NOMO-1 treated with dmso at 0.1 percent for 144 hours (cell line): ENCODE measurements at regions not wholly inside any gene's neighbourhood (a gene's known extent, or its start where the extent isn't known, plus 50 kb on each side); places are given as distances from the start of the nearest gene placed in this dataset.
"Not testable (repeated sequence)": the region's sequence is repeated elsewhere in the genome, so short reads cannot be mapped to it uniquely, and the experiment has no call there.

ENCODE experiments used
- DNase-seq: peaks from one replicate; lab custom pipeline; 2025; ENCODE audit not compliant: unreplicated experiment; lab: John Stamatoyannopoulos, UW

DNA sequence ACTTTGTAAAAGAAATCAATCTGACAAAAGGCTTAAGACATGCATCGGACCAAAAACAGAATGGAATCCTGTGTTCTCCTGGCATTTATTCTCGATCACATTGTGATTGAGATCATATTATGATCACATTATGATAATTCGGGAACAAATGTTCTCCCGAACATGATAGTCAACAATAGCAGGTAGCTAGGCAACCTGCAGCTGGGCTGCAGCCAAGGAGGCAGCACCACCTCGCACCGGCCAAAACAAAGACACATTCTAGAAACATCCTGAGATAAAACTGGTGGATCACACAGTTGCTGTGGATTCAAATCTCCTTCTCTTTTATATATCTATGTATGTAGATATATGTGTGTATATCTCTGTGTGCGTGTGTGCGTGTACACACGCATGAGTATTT lies 480.6 kb upstream of the CYLC2 start:
- DNase-seq = no peak

DNA sequence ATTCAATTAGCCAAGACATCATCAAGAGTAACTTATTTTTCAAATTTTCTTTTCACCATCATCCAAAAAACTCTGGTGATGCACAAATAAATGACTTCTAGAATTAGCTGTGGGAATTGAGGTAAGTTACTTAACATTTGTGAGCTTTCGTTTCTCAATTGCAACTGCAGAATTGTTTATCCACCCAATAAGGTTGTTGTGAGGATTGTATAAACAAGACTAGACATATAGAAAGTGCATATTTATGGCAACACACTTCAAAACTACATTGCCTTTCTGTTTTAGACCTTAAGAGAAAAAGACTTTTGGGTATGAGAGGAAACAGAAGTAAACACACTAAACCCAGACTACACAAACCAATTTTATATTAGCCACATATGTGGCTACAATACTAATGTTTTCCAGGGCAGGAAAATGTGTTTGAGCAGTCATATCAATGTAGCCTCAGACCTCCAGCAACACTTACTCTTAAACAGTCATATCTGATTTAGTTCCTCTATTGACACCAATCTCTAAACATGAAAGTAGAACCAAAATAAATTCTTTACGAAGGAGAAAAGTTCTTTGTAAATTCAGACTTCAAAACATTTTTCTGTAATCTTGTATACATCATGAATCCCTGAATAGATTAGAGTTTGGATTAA lies 488.0 kb upstream of the CYLC2 start:
- no peak for DNase-seq

DNA sequence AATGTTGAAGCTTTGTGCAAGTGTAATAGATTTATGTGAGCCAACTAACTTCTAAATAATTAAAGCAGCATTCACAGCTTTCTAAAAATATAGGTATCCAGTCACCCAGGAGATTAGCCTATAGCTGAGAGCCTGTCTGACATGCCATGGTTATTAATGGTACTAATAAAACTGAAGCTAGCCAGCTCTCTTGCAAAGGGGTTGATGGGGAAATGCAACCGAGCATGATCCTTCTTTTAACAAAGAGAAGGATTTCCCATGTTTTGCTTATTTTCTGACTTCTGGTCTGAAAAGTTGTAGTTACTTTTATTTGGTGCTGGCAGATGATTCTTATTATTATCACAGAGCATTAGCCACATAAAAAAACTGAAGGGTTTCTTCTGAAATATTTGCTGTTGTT lies 488.7 kb upstream of the CYLC2 start:
- no peak for DNase-seq

DNA sequence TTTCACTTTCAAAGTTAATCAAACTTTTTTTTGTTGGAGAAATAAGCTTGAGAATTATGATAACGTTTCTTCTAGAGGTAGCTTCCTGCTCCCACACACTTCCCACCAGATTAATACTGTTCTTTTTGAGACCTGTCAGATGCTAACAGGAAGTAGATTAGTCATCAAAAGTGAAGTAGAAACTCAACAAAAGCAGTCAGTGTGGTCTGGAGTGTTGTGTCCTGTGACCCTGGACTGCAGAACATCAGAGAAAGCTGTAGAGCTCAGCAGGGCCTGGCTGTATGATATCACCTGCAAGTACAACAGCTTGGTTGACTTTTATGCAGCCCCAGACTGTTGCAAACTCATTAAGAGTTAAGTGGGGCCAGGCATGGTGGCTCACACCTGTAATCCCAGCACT lies 495.7 kb upstream of the CYLC2 start:
- DNase-seq = no peak

DNA sequence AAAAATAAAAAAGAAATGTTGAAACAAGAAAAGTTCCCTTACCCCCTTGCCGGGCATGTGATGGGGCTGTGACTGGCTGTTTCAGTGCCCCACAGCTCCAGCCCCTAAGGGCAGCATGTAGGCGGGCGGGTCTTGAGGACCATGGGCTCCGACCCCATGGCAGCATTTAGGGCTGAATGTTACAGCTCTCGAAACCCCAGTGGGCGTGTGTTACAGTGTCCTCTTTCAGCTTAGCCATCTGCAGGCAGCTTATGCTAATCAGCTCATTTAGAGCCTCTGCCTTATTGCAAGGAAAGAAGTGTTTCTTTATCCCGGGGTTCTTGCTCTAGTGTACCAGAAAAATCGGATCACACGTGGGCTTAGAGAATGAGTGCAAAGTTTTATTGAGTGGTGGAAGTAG lies 497.4 kb upstream of the CYLC2 start:
- DNase-seq = no peak

DNA sequence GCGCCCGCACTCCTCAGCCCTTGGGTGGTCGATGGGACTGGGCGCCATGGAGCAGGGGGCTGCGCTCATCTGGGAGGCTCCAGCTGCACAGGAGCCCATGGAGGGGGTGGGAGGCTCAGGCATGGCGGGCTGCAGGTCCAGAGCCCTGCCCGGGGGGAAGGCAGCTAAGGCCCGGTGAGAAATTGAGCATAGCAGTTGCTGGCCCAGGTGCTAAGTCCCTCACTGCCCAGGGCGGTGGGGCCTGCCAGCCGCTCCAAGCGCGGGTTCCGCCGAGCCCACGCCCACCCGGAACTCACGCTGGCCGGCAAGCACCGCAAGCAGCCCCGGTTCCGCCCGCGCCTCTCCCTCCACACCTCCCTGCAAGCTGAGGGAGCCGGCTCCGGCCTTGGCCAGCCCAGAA lies 508.2 kb upstream of the CYLC2 start:
- DNase-seq = not testable (repeated sequence)

DNA sequence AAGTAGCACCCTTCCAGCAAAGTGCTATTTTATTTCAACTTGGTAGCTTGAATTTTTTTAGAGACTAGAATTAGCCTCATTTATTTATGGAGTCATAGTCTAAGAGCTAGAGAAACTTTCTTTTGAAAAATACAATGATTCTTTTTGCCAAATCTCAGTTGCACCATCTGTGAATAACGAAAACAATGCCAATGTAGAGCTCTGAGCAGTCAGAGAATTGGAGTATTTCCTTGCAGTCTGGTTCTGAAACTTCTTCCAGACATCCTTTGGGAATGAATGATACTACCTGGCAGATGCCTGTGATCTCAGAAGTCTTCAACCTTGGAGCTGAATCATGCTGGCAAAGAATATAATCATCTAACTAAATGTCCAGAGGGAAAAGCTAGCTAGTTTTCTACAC lies 511.5 kb upstream of the CYLC2 start:
- DNase-seq = no peak

DNA sequence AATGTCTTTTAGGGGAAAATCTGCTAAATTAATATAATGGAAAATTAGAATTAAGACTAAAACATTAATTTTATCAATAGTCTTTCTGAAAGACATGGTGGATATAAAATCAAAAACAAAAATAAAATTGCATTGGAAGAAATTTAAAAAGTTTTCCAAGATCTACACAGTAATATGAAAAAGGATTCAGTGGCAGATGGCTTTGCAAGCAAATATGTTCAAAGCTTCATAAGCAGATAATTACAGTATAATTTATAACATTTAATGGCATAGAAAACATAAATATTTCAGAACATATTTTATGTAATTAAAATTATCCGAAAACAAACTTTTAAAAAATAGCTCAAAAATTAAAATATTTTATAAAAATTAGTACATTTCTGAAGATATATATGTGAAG lies 512.4 kb upstream of the CYLC2 start:
- no peak for DNase-seq

DNA sequence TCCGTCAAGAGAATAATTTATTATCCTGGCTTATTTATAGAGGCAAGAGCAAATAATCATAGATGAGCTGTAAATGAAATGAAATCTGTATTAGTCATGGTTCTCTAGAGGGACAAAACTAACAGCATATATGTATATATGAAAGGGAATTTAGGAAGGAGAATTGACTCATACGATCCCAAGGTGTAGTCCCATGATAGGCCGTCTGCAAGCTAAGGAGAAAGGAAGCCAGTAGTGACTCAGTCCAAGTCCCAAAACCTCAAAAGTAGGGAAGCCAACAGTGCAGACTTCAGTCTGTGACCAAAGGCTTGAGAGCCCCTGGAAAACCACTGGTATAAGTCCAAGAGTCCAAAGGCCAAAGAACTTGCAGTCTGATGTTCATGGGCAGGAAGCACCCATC lies 515.9 kb upstream of the CYLC2 start:
- no peak for DNase-seq

DNA sequence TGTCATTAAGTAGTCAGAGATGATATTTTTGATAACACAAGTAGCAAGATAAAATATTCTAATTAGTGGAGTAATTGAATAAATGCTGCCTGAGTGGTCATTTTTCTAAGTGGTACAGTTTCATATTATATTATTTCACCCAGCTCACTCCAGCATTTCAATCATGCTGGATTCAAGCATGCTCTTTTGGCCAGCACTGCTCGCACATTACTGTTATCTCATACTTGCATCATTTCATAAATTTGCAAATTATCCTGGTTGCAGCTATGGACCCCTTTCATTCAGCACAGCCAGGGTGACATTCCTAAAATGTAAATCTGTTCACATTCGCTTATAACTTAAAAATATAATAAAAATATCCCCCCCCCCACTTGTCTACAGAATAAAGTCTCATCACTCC lies 520.8 kb upstream of the CYLC2 start:
- DNase-seq = no peak

DNA sequence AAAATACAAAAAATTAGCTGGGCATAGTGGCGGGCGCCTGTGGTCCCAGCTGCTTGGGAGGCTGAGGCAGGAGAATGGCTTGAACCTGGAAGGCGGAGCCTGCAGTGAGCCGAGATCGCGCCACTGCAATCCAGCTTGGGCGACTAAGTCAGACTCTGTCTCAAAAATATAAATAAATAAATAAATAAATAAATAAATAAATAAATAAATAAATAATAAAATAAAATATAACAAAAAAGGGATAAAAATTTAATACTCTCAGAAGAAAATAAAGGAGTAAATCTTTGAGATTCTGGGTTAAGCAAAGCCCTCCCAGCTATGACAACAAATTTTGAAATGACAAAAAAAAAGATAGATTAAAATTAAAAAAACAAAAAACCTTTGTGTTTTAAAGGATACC lies 525.7 kb upstream of the CYLC2 start:
- not testable (repeated sequence) for DNase-seq

DNA sequence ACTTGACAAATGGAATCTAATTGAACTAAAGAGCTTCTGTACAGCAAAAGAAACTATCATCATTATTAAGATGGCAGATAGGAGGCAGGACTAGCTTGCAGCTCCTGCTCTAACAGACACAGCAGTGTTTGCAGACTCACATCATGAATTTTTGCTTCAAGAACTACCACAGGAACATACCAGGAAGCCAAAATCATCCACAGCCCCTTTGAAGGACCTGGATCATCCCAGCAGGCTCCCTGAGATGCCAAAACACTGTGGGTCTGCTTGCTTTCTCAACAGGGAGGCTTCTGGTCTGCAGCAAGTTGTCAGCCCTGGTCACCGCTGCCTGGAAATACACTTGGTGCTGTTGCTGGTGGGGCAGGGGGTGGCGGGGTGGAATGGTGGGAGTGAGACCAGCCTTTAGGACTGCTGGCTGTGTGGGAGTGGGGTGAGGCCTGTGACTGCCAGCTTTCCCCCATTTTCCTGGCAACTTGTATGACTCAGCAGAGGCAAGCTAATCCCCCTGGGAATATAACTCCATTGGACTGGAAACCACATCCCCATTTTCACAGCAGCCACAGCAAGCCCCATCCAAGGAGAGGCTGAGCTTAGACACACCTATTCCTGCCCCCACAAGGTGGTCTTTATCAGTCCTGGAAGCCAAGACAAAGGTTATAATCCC lies 533.8 kb upstream of the CYLC2 start:
- DNase-seq = no peak

DNA sequence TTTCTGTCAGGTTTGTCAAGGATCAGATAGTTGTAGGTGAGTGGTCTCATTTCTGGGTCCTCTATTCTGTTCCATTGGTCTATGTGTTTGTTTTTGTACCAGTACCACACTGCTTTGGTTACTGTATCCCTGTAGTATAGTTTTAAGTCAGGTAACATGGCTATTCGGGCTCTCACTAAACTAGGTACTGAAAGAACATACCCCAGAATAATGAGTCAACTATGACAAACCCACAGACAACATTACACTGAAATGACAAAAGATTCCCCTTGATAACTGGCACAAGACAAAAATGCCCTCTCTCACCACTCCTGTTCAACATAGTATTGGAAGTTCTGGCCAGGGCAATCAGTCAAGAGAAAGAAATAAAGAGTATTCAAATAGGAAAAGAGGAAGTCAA lies 535.3 kb upstream of the CYLC2 start:
- no peak for DNase-seq

DNA sequence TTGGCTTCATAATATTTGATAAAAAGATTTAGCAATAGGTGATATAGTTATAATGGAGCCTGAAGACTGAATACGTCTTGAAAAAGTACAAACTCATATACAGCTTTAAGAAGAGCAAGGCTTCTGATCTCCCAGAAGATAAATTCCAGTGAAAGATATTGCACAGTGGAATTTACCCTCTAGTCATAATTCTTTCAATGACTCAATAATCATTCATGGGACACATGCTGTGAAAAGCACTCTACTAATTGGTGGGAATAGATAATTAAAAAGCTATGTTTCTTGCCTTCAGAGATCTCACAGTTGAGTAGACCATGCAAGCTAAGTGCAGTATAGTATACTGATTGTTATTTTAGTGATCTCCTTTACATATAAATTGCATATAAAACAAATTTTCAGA lies 538.6 kb upstream of the CYLC2 start:
- DNase-seq = no peak

DNA sequence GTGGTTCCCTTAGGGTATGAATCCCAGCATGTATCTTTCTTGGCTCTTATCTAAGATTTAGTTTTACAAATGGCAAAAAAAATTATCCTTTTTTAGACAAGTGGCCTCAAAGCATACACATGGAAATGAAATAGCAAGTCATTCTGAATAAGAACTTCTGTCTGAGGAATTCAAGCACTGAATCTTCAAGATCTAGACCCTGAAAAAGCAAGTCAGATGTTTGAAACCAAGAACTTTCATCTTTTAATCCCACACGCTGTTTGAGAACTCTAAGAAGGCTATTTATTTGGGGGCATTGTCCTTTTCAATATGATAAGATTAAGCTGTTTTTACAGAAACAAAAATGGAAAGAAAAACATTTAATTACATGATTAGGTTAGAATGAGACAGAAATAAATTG lies 549.2 kb upstream of the CYLC2 start:
- no peak for DNase-seq

DNA sequence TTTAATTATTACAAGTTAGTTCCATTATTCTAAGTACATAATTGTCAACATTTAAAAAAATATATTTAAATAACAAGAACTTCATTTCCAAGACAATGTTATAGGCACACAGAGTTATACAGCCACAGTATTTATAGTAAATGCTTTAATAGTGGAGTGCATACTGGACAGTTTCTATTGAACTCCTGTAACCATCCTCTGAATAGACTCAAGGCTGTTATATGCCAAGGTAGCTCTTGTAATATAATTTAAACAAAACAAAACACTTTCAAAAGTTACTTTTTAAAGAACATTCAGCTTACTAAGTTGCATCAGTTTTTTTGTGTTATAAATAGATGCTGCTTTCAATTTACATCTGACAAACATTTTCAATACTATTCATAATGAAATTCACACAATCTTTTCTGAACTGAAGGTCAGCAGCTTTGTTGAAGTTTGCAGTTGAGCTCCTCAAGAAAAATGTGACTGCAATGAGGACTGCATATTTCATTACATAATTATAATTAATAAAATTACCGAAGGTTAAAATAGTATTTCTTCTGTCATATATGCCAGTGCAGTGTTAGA lies 549.9 kb upstream of the CYLC2 start:
- DNase-seq = no peak

DNA sequence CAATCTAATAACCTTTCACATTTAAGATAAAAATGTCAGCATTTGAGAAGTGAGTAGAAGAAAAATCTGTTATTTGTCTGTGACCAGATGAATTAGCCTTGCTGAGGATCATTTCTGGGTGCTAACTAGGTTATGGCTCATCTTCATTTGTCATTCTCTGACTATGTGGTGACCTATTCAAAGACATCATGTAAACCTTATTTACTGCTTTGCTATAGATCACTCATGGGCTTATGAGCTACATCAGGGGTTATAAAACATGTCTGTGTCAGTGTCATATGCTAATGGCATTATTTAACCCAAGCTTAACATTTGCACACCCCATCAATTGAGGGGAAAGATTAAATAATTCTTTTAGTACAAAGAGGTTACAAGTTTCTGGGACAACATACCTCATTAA lies 555.5 kb upstream of the CYLC2 start:
- no peak for DNase-seq

DNA sequence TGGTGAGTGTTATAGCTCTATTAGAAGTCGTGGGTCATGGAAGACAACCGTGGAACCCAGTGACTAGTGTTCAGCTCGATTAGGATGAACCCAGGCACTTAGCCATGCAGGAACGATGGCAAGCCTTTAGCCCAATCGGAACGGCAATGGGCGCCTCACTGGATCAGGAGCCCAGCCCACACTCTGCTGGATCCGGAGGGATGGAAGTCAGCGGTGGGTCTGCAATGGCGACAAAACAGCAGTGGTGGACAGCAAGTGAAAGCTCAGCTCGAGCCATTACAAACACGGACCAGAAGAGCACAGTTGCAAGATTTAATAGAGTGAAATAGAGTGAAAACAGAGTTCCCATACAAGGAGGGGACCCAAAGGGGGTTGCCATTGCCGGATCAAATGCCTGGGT lies 558.5 kb upstream of the CYLC2 start:
- DNase-seq = not testable (repeated sequence)

DNA sequence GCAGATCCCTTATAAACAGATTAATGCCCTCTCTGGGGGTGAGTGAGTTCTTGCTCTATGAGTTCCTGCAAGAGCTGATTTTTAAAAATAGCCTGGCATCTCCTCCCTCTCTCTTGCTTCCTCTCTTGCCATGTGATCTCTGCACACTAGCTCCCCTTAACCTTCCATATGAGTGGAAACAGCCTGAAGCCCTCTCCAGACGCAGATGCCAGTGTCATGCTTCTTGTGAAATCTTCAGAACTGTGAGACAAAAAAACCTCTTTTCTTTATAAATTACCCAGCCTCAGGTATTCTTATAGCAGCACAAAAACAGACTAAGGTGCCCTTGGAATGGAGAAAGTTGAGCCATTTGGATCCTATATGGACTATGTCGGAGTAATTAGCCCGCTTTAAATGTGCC lies 559.7 kb upstream of the CYLC2 start:
- no peak for DNase-seq

DNA sequence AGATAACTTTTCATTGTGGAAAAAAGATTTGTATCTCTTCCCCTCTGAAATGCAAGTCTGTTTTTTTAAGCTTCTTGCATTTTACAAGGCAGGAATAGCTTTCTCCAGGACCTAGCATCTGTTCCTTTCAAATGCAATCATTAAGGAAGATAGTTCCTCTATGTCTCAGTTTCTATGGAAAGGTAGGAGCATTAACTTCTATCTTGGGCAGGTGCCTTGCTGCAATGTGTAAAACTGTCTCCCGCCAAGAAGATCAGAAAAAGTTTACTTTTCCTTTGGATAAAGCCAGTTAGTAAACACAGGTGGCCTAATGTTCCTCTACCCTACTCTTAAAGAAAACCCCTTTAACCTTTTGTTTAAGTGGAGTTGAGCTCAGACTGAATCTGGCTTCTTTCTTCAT lies 560.6 kb upstream of the CYLC2 start:
- DNase-seq = no peak

DNA sequence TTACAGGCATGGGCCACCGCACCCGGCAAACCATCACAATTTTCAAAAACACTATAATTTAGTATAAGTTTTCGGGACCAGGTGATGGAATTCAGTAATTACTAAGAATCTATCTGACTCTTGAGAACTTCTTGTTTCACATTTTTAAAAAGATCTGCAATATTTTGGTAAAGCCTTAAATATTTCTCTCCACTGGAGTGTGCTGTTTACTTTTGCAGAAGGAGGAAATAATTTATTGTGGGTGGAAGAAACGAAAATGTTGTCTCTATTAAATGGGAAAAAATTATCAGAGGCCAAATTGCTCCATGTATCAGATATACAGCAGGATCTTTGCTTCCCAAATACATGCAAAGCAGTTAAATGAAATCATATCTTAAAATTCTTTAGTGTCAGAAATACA lies 566.8 kb upstream of the CYLC2 start:
- no peak for DNase-seq

DNA sequence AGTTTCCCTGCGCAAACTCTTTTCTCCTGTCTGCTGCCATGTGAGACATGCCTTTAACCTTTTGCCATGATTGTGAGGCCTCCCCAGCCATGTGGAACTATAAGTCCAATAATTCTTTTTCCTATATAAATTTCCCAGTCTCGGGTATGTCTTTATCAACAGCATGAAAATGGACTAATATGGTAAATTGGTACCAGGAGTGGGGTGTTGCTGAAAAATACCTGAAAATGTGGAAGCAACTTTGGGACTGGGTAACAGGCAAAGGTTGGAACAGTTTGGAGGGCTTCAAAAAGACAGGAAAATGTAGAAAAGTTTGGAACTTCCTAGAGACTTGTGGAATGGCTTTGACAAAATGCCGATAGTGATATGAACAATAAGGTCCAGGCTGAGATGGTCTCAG lies 578.9 kb upstream of the CYLC2 start:
- not testable (repeated sequence) for DNase-seq
